Gastroesophageal sphincter (tissue), 4 donors: ENCODE measurements at regions not wholly inside any gene's neighbourhood (a gene's known extent, or its start where the extent isn't known, plus 50 kb on each side); places are given as distances from the start of the nearest gene placed in this dataset.

ENCODE experiments used
- ATAC-seq: fragments of 150-250 bp; one replicate; pipeline ENCODE4 v1.9.1; 2016; ENCODE audit warnings: mild to moderate bottlenecking, moderate library complexity
- H3K27ac ChIP-seq, 4 donors: fragments of 200-600 bp; sonication (generic) in 3 of 4; 1 replicate in 3 of 4; 2 replicates in 1 of 4; pipeline ENCODE4 v1.5.1; 2016 to 2019
- H3K27me3 ChIP-seq: fragments of 200-600 bp; sonication (generic); one replicate; pipeline ENCODE4 v1.5.1; 2019
- H3K36me3 ChIP-seq, 2 donors: fragments of 200-600 bp; sonication (generic); one replicate each; pipeline ENCODE4 v1.5.1; 2019; ENCODE audit warnings: control low read depth in 1 of 2
- H3K4me1 ChIP-seq, 3 donors: fragments of 200-600 bp; sonication (generic); 1 replicate in 2 of 3; 2 replicates in 1 of 3; pipeline ENCODE4 v1.5.1; 2016 to 2019; ENCODE audit warnings: control low read depth in 2 of 3
- H3K4me3 ChIP-seq, 2 donors: fragments of 200-600 bp; sonication (generic); one replicate each; pipeline ENCODE4 v1.5.1; 2019; ENCODE audit warnings: mild to moderate bottlenecking in 1 of 2, moderate library complexity in 1 of 2
- H3K9me3 ChIP-seq, 3 donors: fragments of 200-600 bp; sonication (generic); one replicate each; pipeline ENCODE4 v1.5.1; 2017 to 2019; ENCODE audit warnings: control low read depth in 2 of 3
- CTCF ChIP-seq, 4 experiments: fragments of 200-600 bp in 2 of 4; fragments of 450-650 bp in 2 of 4; sonication (generic) in 1 of 4; IDR thresholded peaks; one replicate each; pipeline ENCODE4 v1.5.1; 2017 to 2019; ENCODE audit warnings: antibody characterized with exemption in 4 of 4, mild to moderate bottlenecking in 2 of 4, moderate library complexity in 2 of 4
- EP300 ChIP-seq: sonication (generic); formaldehyde crosslinking; IDR thresholded peaks from one replicate; pipeline ENCODE4 v1.6.1; 2017; ENCODE audit warnings: antibody characterized with exemption, mild to moderate bottlenecking
- POLR2A ChIP-seq, 2 donors: fragments of 450-650 bp; IDR thresholded peaks; one replicate each; pipeline ENCODE4 v1.6.1; 2017; ENCODE audit warnings: antibody characterized with exemption in 2 of 2, mild to moderate bottlenecking in 2 of 2, moderate library complexity in 1 of 2
- POLR2AphosphoS5 ChIP-seq: sonication (generic); formaldehyde crosslinking; IDR thresholded peaks from one replicate; pipeline ENCODE4 v1.6.1; 2017; ENCODE audit warnings: antibody characterized with exemption
- WGBS, 2 donors: methylation state at CpG; one replicate each; pipeline ENCODE4 v1.1.5; 2018; ENCODE audit warnings: low coverage in 1 of 2; 5-methylcytosine and 5-hydroxymethylcytosine counted together

- no peaks in the 10 kb centered on the region for H3K4me1 ChIP-seq
- H3K27ac ChIP-seq, result no peak overlapping the region
- no peaks in the 10 kb centered on the region for H3K27me3 ChIP-seq
- 100% methylated on average over 1 to 2 of the region's 2 CpGs for WGBS, 2 donors
- H3K9me3 ChIP-seq, result no peaks in the 10 kb centered on the region
- no peak for TF ChIP-seq POLR2AphosphoS5
- TF ChIP-seq CTCF (IDR thresholded peaks at IDR 0.05), result no peak
- TF ChIP-seq EP300, result no peak
- TF ChIP-seq POLR2A (IDR thresholded peaks at IDR 0.05), result no peak
- no peak overlapping the region for H3K4me3 ChIP-seq
- ATAC-seq, result no peak
- no peaks in the 10 kb centered on the region for H3K36me3 ChIP-seq
Measured at GRCh38 chr12:47017901-47018475, 61.4 kb upstream of the PCED1B start.

GRCh38 chr12:47020211-47020821 is 59.1 kb upstream of the PCED1B start:
- Histone ChIP-seq H3K36me3 (no peaks in the 10 kb centered on the region), H3K4me1 (no peaks in the 10 kb centered on the region), H3K4me3 (no peak overlapping the region), H3K9me3 (no peaks in the 10 kb centered on the region), H3K27ac (no peak overlapping the region), H3K27me3 (no peaks in the 10 kb centered on the region)
- TF ChIP-seq CTCF (IDR thresholded peaks at IDR 0.05) (no peak), POLR2A (IDR thresholded peaks at IDR 0.05) (no peak), POLR2AphosphoS5 (no peak), EP300 (no peak)
- no peak for ATAC-seq
- 64 to 74% methylated on average over 6 to 7 of the region's 7 CpGs for WGBS, 2 donors

GRCh38 chr12:47021298-47021697 is 58.1 kb upstream of the PCED1B start:
- WGBS, 2 donors, result 48 to 53% methylated on average over 2 of the region's 2 CpGs
- no peak for TF ChIP-seq EP300
- peak; percentile 48 to 65 (median 58) for TF ChIP-seq CTCF (IDR thresholded peaks at IDR 0.05)

GRCh38 chr12:47022296-47022695 is 57.1 kb upstream of the PCED1B start:
- Histone ChIP-seq H3K27ac (no peak overlapping the region), H3K36me3 (no peaks in the 10 kb centered on the region), H3K27me3 (no peaks in the 10 kb centered on the region), H3K4me1 (no peaks in the 10 kb centered on the region), H3K4me3 (no peak overlapping the region), H3K9me3 (no peaks in the 10 kb centered on the region)
- WGBS, 2 donors, result 13 to 26% methylated on average over 2 of the region's 2 CpGs
- no peak for ATAC-seq
- TF ChIP-seq EP300 (no peak), POLR2AphosphoS5 (no peak), POLR2A (IDR thresholded peaks at IDR 0.05) (no peak), CTCF (IDR thresholded peaks at IDR 0.05) (no peak)

More at GRCh38 chr12:47021298-47021697, 58.1 kb upstream of the PCED1B start:
- no peaks in the 10 kb centered on the region for H3K4me1 ChIP-seq
- H3K27ac ChIP-seq, result no peak overlapping the region
- no peak for ATAC-seq
- no peaks in the 10 kb centered on the region for H3K27me3 ChIP-seq
- H3K4me3 ChIP-seq, result no peak overlapping the region
- no peaks in the 10 kb centered on the region for H3K9me3 ChIP-seq
- no peaks in the 10 kb centered on the region for H3K36me3 ChIP-seq

DNA sequence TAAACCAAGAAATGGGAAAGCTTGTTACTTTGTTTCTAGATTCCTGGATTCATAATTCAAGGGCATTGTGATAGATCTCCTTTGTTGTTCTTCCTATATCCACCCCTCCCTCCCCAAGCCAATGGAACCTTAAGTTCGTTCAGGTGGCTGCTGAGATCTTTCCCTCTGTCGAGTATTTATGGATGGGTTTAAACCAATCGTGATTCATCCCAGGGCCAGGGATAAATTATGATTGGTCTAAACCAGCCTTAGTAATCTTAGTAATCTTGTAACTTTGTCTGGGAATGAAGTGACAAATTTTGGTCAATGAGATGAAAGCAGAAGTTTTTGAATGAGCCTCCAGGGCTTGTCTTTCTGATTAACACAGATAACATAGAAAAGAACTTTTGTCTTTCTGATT is 56.1 kb upstream of the PCED1B start:
- Histone ChIP-seq H3K36me3 (no peaks in the 10 kb centered on the region), H3K27ac (no peak overlapping the region), H3K27me3 (no peaks in the 10 kb centered on the region), H3K9me3 (no peaks in the 10 kb centered on the region), H3K4me1 (no peaks in the 10 kb centered on the region), H3K4me3 (no peak overlapping the region)
- TF ChIP-seq EP300 (no peak), CTCF (IDR thresholded peaks at IDR 0.05) (no peak), POLR2A (IDR thresholded peaks at IDR 0.05) (no peak), POLR2AphosphoS5 (no peak)
- 58 to 64% methylated on average over 3 of the region's 3 CpGs for WGBS, 2 donors
- no peak for ATAC-seq
